Liver (tissue), 8 donors: ENCODE measurements at regions not wholly inside any gene's neighbourhood (a gene's known extent, or its start where the extent isn't known, plus 50 kb on each side); places are given as distances from the start of the nearest gene placed in this dataset.

ENCODE experiments used
- DNase-seq: peaks from one replicate; pipeline ENCODE4 v3.0.0-alpha.2; 2017; ENCODE audit warnings: low spot score
- H3K27ac ChIP-seq, 2 donors: one replicate each; pipeline ENCODE4 v1.7.0; 2013; ENCODE audit warnings: inconsistent platforms in 2 of 2, low read length in 2 of 2, control low read depth in 1 of 2, low read depth in 1 of 2, mild to moderate bottlenecking in 1 of 2
- H3K27me3 ChIP-seq, 4 donors: one replicate each; pipeline versions ENCODE4 v1.6.1 to v1.7.0; 2013; ENCODE audit warnings: low read length in 3 of 4, inconsistent platforms in 1 of 4, mild to moderate bottlenecking in 1 of 4, moderate library complexity in 1 of 4; ENCODE audit not compliant: control insufficient read depth in 4 of 4, insufficient read depth in 4 of 4
- H3K36me3 ChIP-seq, 4 donors: one replicate each; pipeline versions ENCODE4 v1.6.1 to v1.7.0; 2013; ENCODE audit warnings: low read length in 3 of 4, mild to moderate bottlenecking in 3 of 4, low read depth in 1 of 4, moderate library complexity in 1 of 4; ENCODE audit not compliant: control insufficient read depth in 4 of 4, insufficient read depth in 3 of 4
- H3K4me1 ChIP-seq, 4 donors: one replicate each; pipeline versions ENCODE4 v1.6.1 to v1.7.0; 2013; ENCODE audit warnings: low read length in 3 of 4, mild to moderate bottlenecking in 3 of 4, moderate library complexity in 1 of 4; ENCODE audit not compliant: control insufficient read depth in 4 of 4, insufficient read depth in 4 of 4
- H3K4me3 ChIP-seq, 3 donors: one replicate each; pipeline versions ENCODE4 v1.6.1 to v1.7.0; 2013; ENCODE audit warnings: low read length in 3 of 3, control low read depth in 1 of 3, low read depth in 1 of 3, mild to moderate bottlenecking in 1 of 3
- H3K9ac ChIP-seq, 2 donors: one replicate each; pipeline ENCODE4 v1.7.0; 2013; ENCODE audit warnings: low read length in 2 of 2, mild to moderate bottlenecking in 2 of 2, moderate library complexity in 2 of 2, control low read depth in 1 of 2, low read depth in 1 of 2
- H3K9me3 ChIP-seq, 4 donors: one replicate each; pipeline versions ENCODE4 v1.6.1 to v1.7.0; 2013; ENCODE audit warnings: low read length in 3 of 4; ENCODE audit not compliant: control insufficient read depth in 4 of 4
- ATF3 ChIP-seq: IDR thresholded peaks from 2 replicates; pipeline ENCODE4 v1.6.1; 2016; ENCODE audit warnings: antibody characterized with exemption
- CTCF ChIP-seq: fragments of 150-350 bp; IDR thresholded peaks from 2 replicates; pipeline ENCODE4 v1.5.1; 2017; ENCODE audit warnings: improper control_type of control experiment, low read depth, low read length; ENCODE audit not compliant: missing input control
- EGR1 ChIP-seq, 2 donors: IDR thresholded peaks; 2 replicates each; pipeline ENCODE4 v1.6.1; 2016 to 2018; ENCODE audit warnings: antibody characterized with exemption in 2 of 2, low read depth in 2 of 2
- FOXA1 ChIP-seq: IDR thresholded peaks from 2 replicates; pipeline ENCODE4 v1.6.1; 2016; ENCODE audit warnings: antibody characterized with exemption
- FOXA2 ChIP-seq: IDR thresholded peaks from 2 replicates; pipeline ENCODE4 v1.6.1; 2016; ENCODE audit warnings: antibody characterized with exemption
- GABPA ChIP-seq, 2 donors: IDR thresholded peaks in 1 of 2; conservative IDR thresholded peaks in 1 of 2; 2 replicates each; pipeline ENCODE4 v1.6.1; 2016; ENCODE audit warnings: antibody characterized with exemption in 2 of 2, mild to moderate bottlenecking in 1 of 2, moderate library complexity in 1 of 2
- HNF4A ChIP-seq, 2 donors: conservative IDR thresholded peaks; 2 replicates each; pipeline ENCODE4 v1.6.1; 2016; ENCODE audit warnings: antibody characterized with exemption in 2 of 2, mild to moderate bottlenecking in 2 of 2
- HNF4G ChIP-seq: IDR thresholded peaks from 2 replicates; pipeline ENCODE4 v1.6.1; 2016; ENCODE audit warnings: antibody characterized with exemption
- JUND ChIP-seq, 2 donors: IDR thresholded peaks; 2 replicates each; pipeline ENCODE4 v1.6.1; 2016; ENCODE audit warnings: antibody characterized with exemption in 2 of 2
- MAX ChIP-seq: IDR thresholded peaks from 2 replicates; pipeline ENCODE4 v1.6.1; 2016; ENCODE audit warnings: antibody characterized with exemption
- NR2F2 ChIP-seq: IDR thresholded peaks from 2 replicates; pipeline ENCODE4 v1.6.1; 2016; ENCODE audit warnings: antibody characterized with exemption
- RAD21 ChIP-seq, 2 donors: IDR thresholded peaks; 2 replicates each; pipeline ENCODE4 v1.6.1; 2016; ENCODE audit warnings: antibody characterized with exemption in 2 of 2, mild to moderate bottlenecking in 2 of 2
- REST ChIP-seq: IDR thresholded peaks from 2 replicates; pipeline ENCODE4 v1.6.1; 2016; ENCODE audit warnings: antibody characterized with exemption, mild to moderate bottlenecking
- RXRA ChIP-seq, 2 donors: IDR thresholded peaks; 2 replicates each; pipeline ENCODE4 v1.6.1; 2017 to 2018; ENCODE audit warnings: antibody characterized with exemption in 2 of 2, mild to moderate bottlenecking in 1 of 2
- TAF1 ChIP-seq: conservative IDR thresholded peaks from 2 replicates; pipeline ENCODE4 v1.6.1; 2016; ENCODE audit warnings: antibody characterized with exemption, mild to moderate bottlenecking
- ZBTB33 ChIP-seq: IDR thresholded peaks from 2 replicates; pipeline ENCODE4 v1.6.1; 2016; ENCODE audit warnings: antibody characterized with exemption
- WGBS: extraction: QIAGEN DNeasy Blood & Tissue Kit; methylation state at CpG from one replicate; pipeline ENCODE4 v1.1.7; 2013; 5-methylcytosine and 5-hydroxymethylcytosine counted together
- donor health status: healthy.
- donor health status: healthy.
- donor health status: healthy.
- donor health status: healthy.
- donor health status: healthy.

GRCh38 chr6:163871616-163872015 lies 457.1 kb downstream of the QKI start:
- Histone ChIP-seq H3K4me1 (no peaks in the 10 kb centered on the region), H3K9me3 (peaks cover 0 to 1% (median 0%) of the 10 kb centered on the region in 4 donors), H3K27ac (no peak overlapping the region), H3K9ac (no peak overlapping the region), H3K27me3 (peaks cover 0 to 3% (median 0%) of the 10 kb centered on the region in 4 donors), H3K4me3 (no peak overlapping the region), H3K36me3 (no peaks in the 10 kb centered on the region)
- 46% methylated on average over 1 of the region's 1 CpG for WGBS
- no peak for DNase-seq
- no peak for TF ChIP-seq NR2F2
- TF ChIP-seq GABPA (IDR thresholded peaks at IDR 0.05 in 1 of 2, conservative IDR thresholded peaks at IDR 0.05 in 1 of 2) = no peak
- TF ChIP-seq MAX = no peak
- TF ChIP-seq RAD21 (IDR thresholded peaks at IDR 0.05) = no peak
- TF ChIP-seq FOXA1 = no peak
- TF ChIP-seq REST = no peak
- no peak for TF ChIP-seq FOXA2
- no peak for TF ChIP-seq ZBTB33
- no peak for TF ChIP-seq HNF4G
- TF ChIP-seq CTCF = no peak
- TF ChIP-seq EGR1 (IDR thresholded peaks at IDR 0.05; ENCODE audit: low read depth in 2 of 2) = no peak
- TF ChIP-seq TAF1 = no peak
- TF ChIP-seq RXRA (IDR thresholded peaks at IDR 0.05) = no peak
- TF ChIP-seq HNF4A (conservative IDR thresholded peaks at IDR 0.05) = no peak
- TF ChIP-seq JUND (IDR thresholded peaks at IDR 0.05) = no peak

GRCh38 chr6:163867518-163868292 lies 453.2 kb downstream of the QKI start:
- H3K27me3 ChIP-seq = peaks cover 0 to 3% (median 0%) of the 10 kb centered on the region in 4 donors
- H3K36me3 ChIP-seq = no peaks in the 10 kb centered on the region
- no peaks in the 10 kb centered on the region for H3K9me3 ChIP-seq
- H3K4me3 ChIP-seq = no peak overlapping the region
- no peak overlapping the region for H3K27ac ChIP-seq
- WGBS = 62% methylated on average over 31 of the region's 31 CpGs
- H3K9ac ChIP-seq = no peak overlapping the region
- H3K4me1 ChIP-seq = no peaks in the 10 kb centered on the region
- DNase-seq = no peak
- TF ChIP-seq RXRA (IDR thresholded peaks at IDR 0.05) (no peak), TAF1 (no peak), EGR1 (IDR thresholded peaks at IDR 0.05; ENCODE audit: low read depth in 2 of 2) (no peak), HNF4G (no peak), CTCF (no peak), ATF3 (no peak), HNF4A (conservative IDR thresholded peaks at IDR 0.05) (no peak), RAD21 (IDR thresholded peaks at IDR 0.05) (no peak), REST (no peak), FOXA2 (no peak)
